Activated CD8-positive, alpha-beta T cell treated with anti-CD3 and anti-CD28 coated beads for 36 hours (primary cell): ENCODE measurements at regions not wholly inside any gene's neighbourhood (a gene's known extent, or its start where the extent isn't known, plus 50 kb on each side); places are given as distances from the start of the nearest gene placed in this dataset.
A peak's percentile ranks its signal among the peaks of the same experiment; 100 is the strongest.

Experiments
- ATAC-seq: fragments of 200-7000 bp; cut with Tn5 transposase; one replicate; pipeline ENCODE4 v1.10.0; 2021; ENCODE audit warnings: mild to moderate bottlenecking, moderate library complexity
- CTCF ChIA-PET: fragments of 350-600 bp; sonication (Branson Sonifier 250); formaldehyde crosslinking; loops from one replicate; lab custom pipeline; 2021; ENCODE audit warnings: antibody characterized with exemption; lab: Charles Lee
- POLR2A ChIA-PET: fragments of 350-600 bp; sonication (Branson Sonifier 250); formaldehyde crosslinking; loops from one replicate; lab custom pipeline; 2021; ENCODE audit warnings: antibody characterized with exemption; lab: Charles Lee
- DNase-seq: peaks from one replicate; pipeline ENCODE4 v3.0.0-alpha.2; 2020
- H3K27ac Mint-ChIP-seq: one replicate; pipeline ENCODE4 v1.8.0; 2021; ENCODE audit warnings: mild to moderate bottlenecking, mixed read lengths
- H3K27me3 Mint-ChIP-seq: one replicate; pipeline ENCODE4 v1.8.0; 2021; ENCODE audit warnings: mixed read lengths
- H3K36me3 Mint-ChIP-seq: one replicate; pipeline ENCODE4 v1.8.0; 2021; ENCODE audit warnings: low read depth, mixed read lengths
- H3K4me1 Mint-ChIP-seq: one replicate; pipeline ENCODE4 v1.8.0; 2021; ENCODE audit warnings: low read depth, mixed read lengths
- H3K4me3 Mint-ChIP-seq: one replicate; pipeline ENCODE4 v1.8.0; 2021; ENCODE audit warnings: mild to moderate bottlenecking, moderate library complexity, mixed read lengths
- H3K9me3 Mint-ChIP-seq: one replicate; pipeline ENCODE4 v1.8.0; 2021; ENCODE audit warnings: mixed read lengths
- CTCF ChIP-seq: fragments of 200-600 bp; IDR thresholded peaks from one replicate; pipeline ENCODE4 v1.8.0; 2022; ENCODE audit warnings: antibody characterized with exemption, mild to moderate bottlenecking
- intact Hi-C: fragments of 100-400 bp; cut with micrococcal nuclease; formaldehyde crosslinking; loops from one replicate; pipeline ENCODE4 v1.10.0; 2022

GRCh38 chr1:224802617-224803016 is 126.9 kb upstream of the DNAH14 start:
- no peaks in the 10 kb centered on the region for H3K9me3 Mint-ChIP-seq
- peaks cover 21% of the 10 kb centered on the region for H3K4me1 Mint-ChIP-seq
- ATAC-seq (no peak), DNase-seq (no peak)
- no peaks in the 10 kb centered on the region for H3K36me3 Mint-ChIP-seq
- H3K4me3 Mint-ChIP-seq = no peak overlapping the region
- H3K27me3 Mint-ChIP-seq = no peaks in the 10 kb centered on the region
- intact Hi-C loops = no loop called here
- no peak for TF ChIP-seq CTCF
- CTCF ChIA-PET = interaction anchor here (0.9 kb wide), 1 partner anchor 143 kb away, joined by 3 read pairs; no protein-coding TSS in a partner anchor
- H3K27ac Mint-ChIP-seq = no peak overlapping the region
- POLR2A ChIA-PET = no interaction called here

GRCh38 chr1:224804220-224804619 is 125.3 kb upstream of the DNAH14 start:
- ChIA-PET CTCF (no interaction called here), POLR2A (no interaction called here)
- Mint-ChIP-seq H3K4me1 (peaks cover 21% of the 10 kb centered on the region), H3K36me3 (no peaks in the 10 kb centered on the region), H3K27me3 (no peaks in the 10 kb centered on the region), H3K4me3 (no peak overlapping the region), H3K27ac (peak overlapping the region; percentile 21), H3K9me3 (no peaks in the 10 kb centered on the region)
- peak; percentile 24 for DNase-seq
- TF ChIP-seq CTCF = no peak
- intact Hi-C loops = no loop called here
- peak; percentile 82 for ATAC-seq

- peaks cover 21% of the 10 kb centered on the region for H3K4me1 Mint-ChIP-seq
- TF ChIP-seq CTCF = no peak
- ChIA-PET POLR2A (no interaction called here), CTCF (no interaction called here)
- DNase-seq (no peak), ATAC-seq (no peak)
- H3K27me3 Mint-ChIP-seq = no peaks in the 10 kb centered on the region
- H3K27ac Mint-ChIP-seq = no peak overlapping the region
- H3K9me3 Mint-ChIP-seq = peaks cover 2% of the 10 kb centered on the region
- intact Hi-C loops = no loop called here
- H3K36me3 Mint-ChIP-seq = no peaks in the 10 kb centered on the region
- H3K4me3 Mint-ChIP-seq = no peak overlapping the region
Observed at GRCh38 chr1:224805889-224806288, 123.6 kb upstream of the DNAH14 start.

- Mint-ChIP-seq H3K9me3 (peaks cover 4% of the 10 kb centered on the region), H3K4me1 (peaks cover 9% of the 10 kb centered on the region), H3K27ac (no peak overlapping the region), H3K36me3 (no peaks in the 10 kb centered on the region), H3K27me3 (no peaks in the 10 kb centered on the region), H3K4me3 (no peak overlapping the region)
- no peak for ATAC-seq
- ChIA-PET POLR2A (no interaction called here), CTCF (interaction anchor here (0.6 kb wide), 1 partner anchor 42 kb away, joined by 3 read pairs; no protein-coding TSS in a partner anchor)
- intact Hi-C loops = no loop called here
- TF ChIP-seq CTCF = no peak
- DNase-seq = no peak
Observed at GRCh38 chr1:224809137-224809536, 120.3 kb upstream of the DNAH14 start.

- Mint-ChIP-seq H3K27ac (no peak overlapping the region), H3K27me3 (no peaks in the 10 kb centered on the region), H3K9me3 (peaks cover 4% of the 10 kb centered on the region), H3K36me3 (no peaks in the 10 kb centered on the region), H3K4me3 (no peak overlapping the region), H3K4me1 (peaks cover 4% of the 10 kb centered on the region)
- ChIA-PET CTCF (interaction anchor here (0.6 kb wide), 1 partner anchor 42 kb away, joined by 3 read pairs; no protein-coding TSS in a partner anchor), POLR2A (no interaction called here)
- ATAC-seq (no peak), DNase-seq (no peak)
- TF ChIP-seq CTCF = no peak
- intact Hi-C loops = no loop called here
Observed at GRCh38 chr1:224809613-224810012, 119.9 kb upstream of the DNAH14 start.
